ENCODE measurements at regions not wholly inside any gene's neighbourhood (a gene's known extent, or its start where the extent isn't known, plus 50 kb on each side); places are given as distances from the start of the nearest gene placed in this dataset.
"Not testable (repeated sequence)": the region's sequence is repeated elsewhere in the genome, so short reads cannot be mapped to it uniquely, and the experiment has no call there.

- DNase-seq, result no peak
Measured at GRCh38 chr6:68139130-68139529, 496.0 kb upstream of the ADGRB3 start.

DNA sequence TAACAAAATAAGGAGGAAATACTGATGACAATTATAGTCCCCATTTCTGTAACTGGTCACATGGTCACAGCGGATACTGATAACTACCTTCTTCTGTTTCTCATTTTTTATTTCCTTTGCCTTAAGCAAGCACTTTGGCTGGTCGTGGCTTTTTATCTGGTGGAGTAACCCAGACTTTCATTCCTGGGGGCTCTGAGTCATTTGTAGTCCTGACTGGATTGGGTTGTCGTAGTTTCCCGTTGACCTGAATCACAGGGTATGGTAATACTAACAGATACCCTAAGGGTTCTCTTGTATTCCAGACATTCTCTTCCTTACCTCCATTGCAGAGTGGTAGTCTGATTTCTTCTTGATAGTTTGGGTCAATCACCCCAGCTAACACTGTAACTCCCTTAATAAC, 500.3 kb upstream of the ADGRB3 start:
- DNase-seq, result no peak

GRCh38 chr6:68128211-68128610, 506.9 kb upstream of the ADGRB3 start:
- no peak for DNase-seq

DNA sequence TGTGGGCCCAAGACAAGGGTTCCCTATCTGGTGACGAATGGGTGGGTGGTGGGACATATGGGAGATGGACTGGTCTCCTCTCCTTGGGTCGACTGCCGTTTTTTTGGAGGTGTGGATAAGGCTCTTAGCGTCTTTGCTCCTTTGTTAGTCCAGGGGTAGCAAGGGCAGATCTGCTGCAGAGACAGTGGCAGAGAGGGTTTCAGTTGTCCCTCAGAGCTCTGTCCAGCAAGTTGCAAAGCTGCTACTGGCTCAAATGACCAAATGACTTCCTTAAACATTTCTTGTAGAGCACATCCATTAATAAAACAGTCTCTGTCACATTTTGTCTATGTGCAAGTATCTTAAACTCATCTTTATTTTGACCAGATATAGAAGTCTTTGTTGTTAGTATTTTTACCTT, 508.0 kb upstream of the ADGRB3 start:
- no peak for DNase-seq

DNA sequence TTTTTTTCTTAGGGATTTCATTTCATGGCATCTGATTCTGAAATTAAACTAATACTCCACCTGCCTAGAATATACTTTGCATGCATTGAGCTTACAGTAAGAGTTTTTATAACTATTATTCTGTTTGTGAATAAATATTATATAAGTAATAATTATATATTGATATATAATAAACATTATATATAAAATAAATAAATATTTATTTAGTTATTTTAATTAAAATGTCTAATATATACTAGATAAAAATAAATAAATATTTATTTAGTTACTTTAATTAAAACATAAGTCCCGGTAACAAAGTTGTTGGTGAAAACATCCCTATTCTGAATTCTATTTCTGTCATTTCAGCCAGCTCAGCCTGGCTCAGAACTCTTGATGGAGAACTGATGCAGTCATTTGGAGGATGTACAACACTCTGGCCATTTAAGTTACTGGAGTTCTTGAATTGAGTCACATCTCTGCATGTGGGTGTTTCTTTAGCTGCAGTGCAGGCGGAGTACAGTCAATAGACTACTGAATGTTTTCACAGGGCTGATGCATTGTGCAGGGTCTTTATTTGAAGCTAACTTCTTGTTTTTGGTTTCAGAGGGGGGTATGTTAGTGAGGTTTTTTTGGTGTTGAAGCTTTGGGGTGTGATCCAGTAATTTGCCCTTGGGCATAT, 508.9 kb upstream of the ADGRB3 start:
- no peak for DNase-seq

- not testable (repeated sequence) for DNase-seq
Measured at GRCh38 chr6:68122975-68123374, 512.1 kb upstream of the ADGRB3 start.

DNA sequence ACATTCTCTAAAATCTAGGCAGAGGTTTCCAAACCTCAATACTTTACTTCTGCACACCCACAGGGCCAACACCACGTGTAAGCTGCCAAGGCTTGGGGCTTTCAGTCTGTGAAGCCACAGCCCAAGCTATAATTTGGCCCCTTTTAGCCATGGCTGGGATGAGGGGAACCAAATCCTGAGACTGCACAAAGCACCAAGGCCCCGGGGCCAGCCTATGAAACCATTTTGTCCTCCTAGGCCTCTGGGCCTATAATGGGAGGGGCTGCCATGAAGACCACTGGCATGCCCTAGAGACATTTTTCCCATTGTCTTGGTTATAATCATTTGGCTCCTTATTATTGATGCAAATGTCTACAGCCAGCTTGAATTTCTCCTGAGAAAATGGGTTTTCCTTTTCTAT, 513.0 kb upstream of the ADGRB3 start:
- no peak for DNase-seq

DNA sequence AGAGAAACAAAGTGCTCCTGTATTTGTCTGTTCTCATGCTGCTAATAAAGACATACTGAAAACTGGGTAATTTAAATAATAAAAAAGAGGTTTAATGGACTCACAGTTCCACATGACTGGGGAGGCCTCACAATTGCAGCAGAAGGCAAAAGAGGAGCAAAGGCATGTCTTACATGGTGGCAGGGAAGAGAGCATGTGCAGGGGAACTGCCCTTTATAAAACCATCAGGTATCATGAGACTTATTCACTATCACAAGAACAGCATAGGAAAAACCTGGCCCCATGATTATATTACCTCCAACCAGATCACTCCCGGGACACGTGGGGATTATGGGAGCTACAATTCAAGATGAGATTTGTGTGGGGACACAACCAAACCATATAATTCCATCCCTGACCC, 514.1 kb upstream of the ADGRB3 start:
- DNase-seq, result not testable (repeated sequence)

DNA sequence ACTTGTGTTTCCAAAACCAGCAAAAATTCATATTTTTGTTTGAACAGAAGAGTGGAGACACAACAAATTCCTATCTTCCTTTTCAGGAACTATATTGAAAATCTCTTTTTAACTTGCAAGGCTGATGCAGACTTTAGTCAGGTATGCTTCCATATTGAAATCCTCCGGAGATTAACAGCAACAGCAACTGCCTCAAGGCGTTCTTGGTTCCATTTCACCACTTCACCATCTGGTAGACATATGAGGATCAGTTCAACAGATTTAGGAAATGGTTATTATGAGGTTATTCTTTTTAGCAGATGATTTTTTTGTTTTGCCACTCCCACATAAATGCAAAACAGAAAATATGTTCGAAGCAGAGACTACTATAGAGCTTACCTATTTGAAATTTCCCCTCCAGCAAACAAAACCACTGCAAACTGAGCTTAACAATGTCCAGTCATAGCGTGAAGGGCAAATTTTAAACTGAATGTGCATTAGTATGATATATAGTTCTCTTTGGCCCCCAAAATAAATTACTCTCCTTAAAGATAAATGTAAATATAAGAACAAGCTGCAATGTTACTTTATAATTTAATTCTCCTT, 520.5 kb upstream of the ADGRB3 start:
- no peak for DNase-seq

GRCh38 chr6:68108233-68108835, 526.7 kb upstream of the ADGRB3 start:
- DNase-seq, result no peak

- DNase-seq, result no peak
Measured at GRCh38 chr6:68094070-68094469, 541.0 kb upstream of the ADGRB3 start.

DNA sequence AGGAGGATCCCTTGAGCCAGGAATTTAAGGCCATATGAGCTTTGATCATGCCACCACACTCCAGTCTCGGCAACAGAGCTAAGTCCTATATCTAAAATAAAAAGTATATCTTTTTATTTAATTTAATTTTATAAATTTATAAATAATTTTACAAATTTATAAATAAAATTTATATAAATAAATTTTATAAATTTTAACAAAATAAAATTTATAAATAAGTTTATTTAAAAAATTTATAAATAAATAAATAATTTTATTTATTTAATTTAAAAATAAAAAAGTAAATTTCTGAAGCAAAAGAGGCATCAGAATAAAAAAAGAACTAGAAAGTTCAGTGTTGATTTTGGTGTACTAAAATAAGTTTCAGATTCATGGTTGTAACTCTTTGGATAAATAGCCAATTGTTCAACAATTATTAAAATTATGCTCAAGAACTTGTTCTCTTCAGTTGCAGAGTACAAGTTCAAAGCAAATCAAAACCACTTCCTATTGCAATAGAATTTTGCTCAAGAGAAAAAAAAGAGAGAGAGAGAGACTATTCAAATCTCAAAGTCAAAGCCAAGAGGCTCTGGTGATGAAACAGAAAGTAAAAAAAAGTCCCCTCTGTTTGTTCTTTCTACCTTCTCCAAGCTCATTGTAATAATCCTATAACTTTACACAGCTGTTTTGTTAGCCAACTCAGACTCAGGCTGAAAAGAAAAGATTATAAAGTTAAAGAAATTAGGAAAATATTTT, 547.5 kb upstream of the ADGRB3 start:
- DNase-seq, result no peak

DNA sequence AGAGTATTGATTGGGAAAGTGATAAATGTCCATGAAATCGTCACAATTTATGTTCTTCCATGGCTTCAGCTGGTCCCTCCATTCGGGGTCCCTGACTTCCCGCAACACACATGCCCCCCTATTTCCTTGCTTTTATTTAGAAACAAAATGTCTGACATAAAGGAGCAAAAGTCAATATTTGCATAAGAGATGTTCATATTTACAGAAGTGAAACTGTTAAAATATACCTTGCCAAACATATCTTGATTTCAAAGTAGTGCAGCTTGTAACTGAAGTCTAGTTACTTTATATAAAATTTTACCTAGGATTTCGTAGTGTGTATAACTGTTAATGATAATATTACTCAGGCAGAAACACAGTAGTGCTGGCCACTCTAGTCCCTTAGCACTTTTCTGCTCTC, 548.9 kb upstream of the ADGRB3 start:
- no peak for DNase-seq

DNA sequence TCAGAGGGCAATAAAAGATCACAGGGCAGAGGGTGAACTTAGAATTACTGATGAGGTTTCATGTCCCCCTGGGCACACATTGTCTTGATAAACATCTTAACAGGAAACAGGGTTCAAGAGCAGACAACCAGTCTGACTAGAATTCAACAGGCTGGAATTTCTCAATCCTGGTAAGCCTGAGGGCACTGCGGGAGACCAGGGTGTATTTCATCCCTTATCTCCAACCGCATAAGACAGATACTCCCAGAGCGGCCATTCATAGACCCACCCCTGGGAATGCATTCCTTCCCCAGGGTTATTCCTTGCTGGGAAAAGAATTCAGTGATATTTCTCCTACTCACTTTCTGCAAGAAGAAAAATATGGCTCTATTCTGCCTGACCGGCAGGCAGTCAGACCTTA, 549.5 kb upstream of the ADGRB3 start:
- not testable (repeated sequence) for DNase-seq

- DNase-seq, result no peak
Measured at GRCh38 chr6:68082086-68082485, 553.0 kb upstream of the ADGRB3 start.

DNA sequence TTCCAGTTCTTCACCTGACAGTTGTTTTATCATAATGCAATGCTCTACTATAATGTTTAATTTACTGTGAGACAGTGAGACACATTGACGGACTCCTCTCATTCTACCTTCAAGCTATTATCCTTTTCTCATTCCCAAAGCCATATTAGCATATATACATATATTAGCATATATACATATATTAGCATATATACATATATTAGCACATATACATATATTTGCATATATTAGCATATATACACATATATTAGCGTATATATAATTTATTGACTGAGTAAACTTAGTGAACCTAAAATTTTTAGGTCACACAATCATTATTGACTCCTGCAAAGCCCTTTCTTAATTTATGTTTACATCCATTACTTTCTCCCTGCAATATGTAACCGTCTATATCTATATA, 555.0 kb upstream of the ADGRB3 start:
- DNase-seq, result no peak

GRCh38 chr6:68077661-68078060, 557.4 kb upstream of the ADGRB3 start:
- no peak for DNase-seq

- no peak for DNase-seq
Measured at GRCh38 chr6:68071740-68072139, 563.3 kb upstream of the ADGRB3 start.

DNA sequence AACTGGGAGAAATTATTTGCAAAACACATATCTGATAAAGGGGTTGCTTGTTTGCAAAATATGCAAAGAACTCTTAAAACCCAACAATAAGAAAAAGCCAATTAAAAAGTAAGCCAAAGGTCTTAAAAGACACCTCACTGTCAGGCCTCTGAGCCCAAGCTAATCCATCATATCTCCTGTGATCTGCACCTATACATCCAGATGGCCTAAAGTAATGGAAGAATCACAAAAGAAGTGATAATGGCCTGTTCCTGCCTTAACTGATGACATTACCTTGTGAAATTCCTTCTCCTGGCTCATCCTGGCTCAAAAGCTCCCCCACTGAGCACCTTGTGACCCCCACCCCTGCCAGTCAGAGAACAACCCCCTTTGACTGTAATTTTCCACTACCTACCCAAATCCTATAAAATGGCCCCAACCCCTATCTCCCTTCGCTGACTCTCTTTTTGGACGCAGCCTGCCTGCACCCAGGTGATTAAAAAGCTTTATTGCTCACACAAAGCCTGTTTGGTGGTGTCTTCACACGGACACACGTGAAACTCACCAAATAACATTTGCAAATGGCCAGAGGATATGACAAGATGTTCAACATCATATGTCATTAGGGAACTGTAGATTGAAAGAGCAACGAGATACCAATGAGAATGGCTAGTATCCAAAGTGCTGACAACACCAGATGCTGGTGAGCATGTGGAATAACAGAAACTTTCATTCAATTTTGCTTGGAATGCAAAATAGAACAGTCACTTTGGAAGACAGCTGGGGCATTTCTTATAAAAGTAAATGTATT, 565.0 kb upstream of the ADGRB3 start:
- no peak for DNase-seq

DNA sequence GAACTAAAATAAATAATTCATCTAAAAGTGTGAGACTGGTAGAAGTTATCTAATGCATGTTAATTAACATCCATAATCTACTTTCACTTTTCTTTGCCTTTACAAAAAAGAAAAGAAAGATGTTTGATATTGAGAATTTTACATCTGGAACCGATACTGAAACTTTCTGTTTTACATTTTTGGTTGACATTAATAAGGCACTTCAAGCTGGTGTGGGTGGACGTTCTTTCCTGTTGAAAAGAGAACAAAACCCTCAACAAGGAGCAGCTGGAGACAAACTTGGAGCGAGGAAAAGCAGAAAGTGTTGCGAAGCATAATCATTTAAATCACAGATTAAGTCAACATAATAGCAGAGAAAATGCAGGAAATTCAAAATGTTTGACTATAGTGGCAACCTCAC, 575.2 kb upstream of the ADGRB3 start:
- DNase-seq, result no peak

GRCh38 chr6:68059261-68059660, 575.8 kb upstream of the ADGRB3 start:
- no peak for DNase-seq

- not testable (repeated sequence) for DNase-seq
Measured at GRCh38 chr6:68056596-68056995, 578.5 kb upstream of the ADGRB3 start.

GRCh38 chr6:68054756-68055155, 580.3 kb upstream of the ADGRB3 start:
- DNase-seq, result no peak
